C4-2B (cell line): ENCODE measurements at regions not wholly inside any gene's neighbourhood (a gene's known extent, or its start where the extent isn't known, plus 50 kb on each side); places are given as distances from the start of the nearest gene placed in this dataset.

Experiments used
- CTCF ChIP-seq: fragments of 450-650 bp; conservative IDR thresholded peaks from 2 replicates; pipeline ENCODE4 v1.5.1; 2017; ENCODE audit warnings: mild to moderate bottlenecking
- ZFX ChIP-seq: fragments of 450-650 bp; IDR thresholded peaks from 2 replicates; pipeline ENCODE4 v1.6.1; 2017

GRCh38 chr2:82494739-82495138 lies 1964.3 kb downstream of the SUCLG1 start:
- TF ChIP-seq CTCF (no peak), ZFX (no peak)
